Mammary epithelial cell (primary cell): ENCODE measurements at regions not wholly inside any gene's neighbourhood (a gene's known extent, or its start where the extent isn't known, plus 50 kb on each side); places are given as distances from the start of the nearest gene placed in this dataset.

Experiments
- CTCF ChIP-seq, 2 donors: IDR thresholded peaks in 1 of 2; conservative IDR thresholded peaks in 1 of 2; 2 replicates each; pipeline ENCODE4 v1.5.1; 2011 to 2012; ENCODE audit warnings: inconsistent platforms in 2 of 2, low read length in 2 of 2, mild to moderate bottlenecking in 2 of 2, control low read depth in 1 of 2, low read depth in 1 of 2; ENCODE audit not compliant: insufficient read depth in 1 of 2; ENCODE audit errors: extremely low read depth in 1 of 2
- EZH2 ChIP-seq: IDR thresholded peaks from 2 replicates; pipeline ENCODE4 v1.6.1; 2012; ENCODE audit warnings: low read length, inconsistent platforms, borderline replicate concordance

GRCh38 chr12:111081600-111081999, 161.2 kb upstream of the MYL2 start:
- no peak for TF ChIP-seq CTCF (conservative IDR thresholded peaks at IDR 0.05 in 1 of 2, IDR thresholded peaks at IDR 0.05 in 1 of 2; ENCODE audit: extremely low read depth in 1 of 2, insufficient read depth in 1 of 2, low read depth in 1 of 2, low read length in 2 of 2)
- no peak for TF ChIP-seq EZH2
